IPS-20b (cell line): ENCODE measurements at regions not wholly inside any gene's neighbourhood (a gene's known extent, or its start where the extent isn't known, plus 50 kb on each side); places are given as distances from the start of the nearest gene placed in this dataset.

Experiments
- H3K27ac ChIP-seq: one replicate; pipeline ENCODE4 v1.5.1; 2013; ENCODE audit warnings: low read length
- H3K27me3 ChIP-seq: 2 replicates; pipeline ENCODE4 v1.6.1; 2013; ENCODE audit warnings: mild to moderate bottlenecking, low read length, inconsistent platforms; ENCODE audit not compliant: insufficient read depth
- H3K36me3 ChIP-seq: 2 replicates; pipeline ENCODE4 v1.6.1; 2013; ENCODE audit warnings: low read depth, mild to moderate bottlenecking, inconsistent platforms, low read length, moderate library complexity; ENCODE audit not compliant: insufficient read depth
- H3K4me1 ChIP-seq: 2 replicates; pipeline ENCODE4 v1.6.1; 2013; ENCODE audit warnings: mild to moderate bottlenecking, control low read depth, inconsistent platforms, low read length, moderate library complexity; ENCODE audit not compliant: insufficient read depth
- H3K4me3 ChIP-seq: 2 replicates; pipeline ENCODE4 v1.5.1; 2013; ENCODE audit warnings: mild to moderate bottlenecking, low read length, inconsistent platforms
- H3K9ac ChIP-seq: 2 replicates; pipeline ENCODE4 v1.6.1; 2013; ENCODE audit warnings: low read depth, mild to moderate bottlenecking, inconsistent platforms, low read length, moderate library complexity
- H3K9me3 ChIP-seq: 2 replicates; pipeline ENCODE4 v1.6.1; 2013; ENCODE audit warnings: mild to moderate bottlenecking, low read depth, low read length, inconsistent platforms; ENCODE audit not compliant: insufficient read depth

DNA sequence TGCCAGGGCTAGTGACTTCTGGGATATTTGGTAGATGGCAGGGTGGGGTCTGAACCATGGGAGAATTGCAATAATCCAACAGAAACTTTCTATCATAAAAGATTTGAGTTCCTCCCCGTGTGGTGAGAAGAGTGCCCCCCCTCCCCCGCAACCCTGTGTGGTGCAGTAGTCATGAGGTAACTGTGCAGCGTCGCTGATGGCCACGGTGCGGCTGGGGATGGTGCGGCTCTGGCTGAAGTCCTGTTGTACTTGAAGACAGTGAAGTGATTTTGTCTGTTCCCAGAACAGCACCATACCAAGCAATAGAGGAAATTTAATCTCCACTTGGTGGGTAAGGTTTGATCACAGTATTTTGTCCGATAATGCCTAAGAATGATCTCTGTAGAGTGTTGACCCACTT, 654.8 kb upstream of the POU3F2 start:
- no peak overlapping the region for H3K9ac ChIP-seq
- no peaks in the 10 kb centered on the region for H3K9me3 ChIP-seq
- H3K4me1 ChIP-seq: no peaks in the 10 kb centered on the region
- H3K27ac ChIP-seq: no peak overlapping the region
- no peaks in the 10 kb centered on the region for H3K36me3 ChIP-seq
- H3K4me3 ChIP-seq: no peak overlapping the region
- no peaks in the 10 kb centered on the region for H3K27me3 ChIP-seq

DNA sequence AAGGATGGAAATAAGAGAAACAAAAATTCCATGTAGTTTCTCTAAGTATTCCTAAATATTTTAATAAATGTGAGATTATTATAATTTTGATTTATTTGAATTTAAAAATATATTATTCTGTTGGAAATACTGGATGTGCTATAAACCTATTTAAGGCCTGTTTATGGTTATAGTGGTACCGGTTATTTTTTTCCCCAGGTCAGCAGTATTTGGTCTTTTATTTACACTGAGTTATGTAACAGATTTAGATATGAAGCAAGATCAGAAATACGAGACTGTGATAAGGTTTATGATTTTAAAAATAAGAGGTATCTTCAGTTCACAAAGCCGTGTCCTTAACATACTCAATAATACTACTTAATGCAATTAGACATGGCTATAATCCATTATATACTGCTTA, 634.3 kb upstream of the POU3F2 start:
- no peak overlapping the region for H3K9ac ChIP-seq
- H3K27ac ChIP-seq: no peak overlapping the region
- no peaks in the 10 kb centered on the region for H3K9me3 ChIP-seq
- H3K27me3 ChIP-seq: no peaks in the 10 kb centered on the region
- no peak overlapping the region for H3K4me3 ChIP-seq
- no peaks in the 10 kb centered on the region for H3K4me1 ChIP-seq
- no peaks in the 10 kb centered on the region for H3K36me3 ChIP-seq

DNA sequence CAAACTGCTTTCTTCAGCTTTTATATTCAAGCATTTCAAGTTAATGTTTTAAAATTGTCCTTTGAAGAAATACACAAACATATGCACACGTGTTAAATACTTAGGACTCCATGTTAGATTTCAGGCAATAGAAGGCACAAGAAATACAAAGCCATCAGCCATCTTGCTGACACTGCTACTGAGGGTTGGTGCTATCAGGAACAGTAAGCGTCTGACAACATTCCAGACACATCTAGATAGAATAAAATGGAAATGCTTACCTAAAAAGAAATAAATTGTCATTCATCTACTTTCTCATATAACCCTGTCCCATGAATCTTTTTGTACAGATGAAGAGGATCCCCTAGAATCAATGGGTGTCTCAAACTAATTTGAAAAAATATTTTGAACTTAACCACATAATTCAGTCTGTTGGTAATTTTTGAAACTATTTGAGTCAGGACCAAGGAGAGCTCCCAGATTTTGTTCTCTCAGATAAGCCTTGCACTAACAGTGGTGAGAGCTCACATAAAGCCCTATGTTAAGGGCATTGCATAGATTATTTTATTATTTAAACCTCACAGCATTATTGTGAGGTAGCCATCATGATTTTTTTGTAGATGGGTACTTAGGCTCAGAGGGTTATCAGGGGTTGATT, 631.1 kb upstream of the POU3F2 start:
- Histone ChIP-seq H3K27ac (no peak overlapping the region), H3K4me1 (no peaks in the 10 kb centered on the region), H3K4me3 (no peak overlapping the region), H3K36me3 (no peaks in the 10 kb centered on the region), H3K9ac (no peak overlapping the region), H3K9me3 (no peaks in the 10 kb centered on the region), H3K27me3 (no peaks in the 10 kb centered on the region)

DNA sequence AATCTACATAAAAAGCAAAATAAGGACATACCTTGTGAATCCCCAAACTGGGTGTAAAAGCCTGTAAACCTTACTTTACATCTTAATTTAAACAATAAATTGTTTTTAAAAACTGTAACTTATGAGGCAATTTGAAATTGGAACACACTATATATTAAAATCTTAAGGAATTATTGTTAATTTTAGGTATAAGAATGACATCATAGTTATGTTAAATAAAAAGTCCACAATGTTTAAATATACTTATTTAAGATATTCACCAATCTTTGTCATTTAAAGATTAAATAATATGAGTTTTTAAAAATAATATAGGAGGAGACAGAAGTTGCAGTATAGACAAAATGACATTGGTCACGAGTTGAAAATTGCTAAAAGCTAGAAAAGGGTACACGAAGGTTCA, 621.9 kb upstream of the POU3F2 start:
- H3K27ac ChIP-seq: no peak overlapping the region
- H3K9me3 ChIP-seq: no peaks in the 10 kb centered on the region
- H3K27me3 ChIP-seq: no peaks in the 10 kb centered on the region
- H3K4me3 ChIP-seq: no peak overlapping the region
- no peaks in the 10 kb centered on the region for H3K36me3 ChIP-seq
- H3K4me1 ChIP-seq: no peaks in the 10 kb centered on the region
- H3K9ac ChIP-seq: no peak overlapping the region

DNA sequence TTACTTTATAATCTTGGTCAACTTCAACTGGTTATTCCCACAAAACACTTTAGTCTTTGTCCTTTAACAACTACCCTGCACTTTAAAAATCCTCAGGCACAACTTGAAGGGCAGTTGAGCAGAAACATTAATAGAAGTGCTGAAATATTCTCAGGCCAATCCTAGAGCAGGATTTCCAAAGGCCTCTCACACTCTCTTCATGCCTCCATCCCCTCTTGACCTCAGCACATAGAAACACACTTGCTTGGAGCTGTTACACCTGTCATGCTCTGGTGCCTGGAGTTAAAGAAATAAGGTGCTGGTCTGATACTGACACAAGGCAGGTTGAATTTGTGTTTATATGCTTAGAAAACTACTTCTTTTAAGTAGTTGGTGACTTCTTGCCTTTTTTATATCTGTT, 618.8 kb upstream of the POU3F2 start:
- Histone ChIP-seq H3K27me3 (no peaks in the 10 kb centered on the region), H3K4me3 (no peak overlapping the region), H3K36me3 (no peaks in the 10 kb centered on the region), H3K9me3 (no peaks in the 10 kb centered on the region), H3K27ac (no peak overlapping the region), H3K4me1 (no peaks in the 10 kb centered on the region), H3K9ac (no peak overlapping the region)

DNA sequence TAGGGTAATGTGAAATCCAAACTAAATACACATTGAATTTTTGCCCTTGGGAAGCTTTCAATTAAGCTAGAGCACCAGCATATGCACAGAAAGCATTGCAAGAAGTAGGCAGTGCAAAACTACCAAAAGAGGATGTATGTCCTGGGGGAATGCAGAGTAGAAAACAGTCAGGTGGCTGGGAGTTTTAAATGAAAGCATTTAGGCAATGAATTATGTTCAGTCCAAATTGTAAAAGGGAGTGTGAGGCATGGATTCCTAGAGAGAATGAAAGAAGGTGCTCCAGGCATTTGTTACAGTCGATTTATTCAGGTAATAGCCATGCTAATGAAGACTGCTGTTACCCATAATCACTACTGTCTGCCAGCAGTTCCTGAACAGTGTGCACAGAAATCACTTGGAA, 604.1 kb upstream of the POU3F2 start:
- Histone ChIP-seq H3K27me3 (no peaks in the 10 kb centered on the region), H3K9me3 (peaks cover 18% of the 10 kb centered on the region), H3K36me3 (no peaks in the 10 kb centered on the region), H3K4me1 (no peaks in the 10 kb centered on the region), H3K27ac (no peak overlapping the region), H3K9ac (no peak overlapping the region), H3K4me3 (no peak overlapping the region)

DNA sequence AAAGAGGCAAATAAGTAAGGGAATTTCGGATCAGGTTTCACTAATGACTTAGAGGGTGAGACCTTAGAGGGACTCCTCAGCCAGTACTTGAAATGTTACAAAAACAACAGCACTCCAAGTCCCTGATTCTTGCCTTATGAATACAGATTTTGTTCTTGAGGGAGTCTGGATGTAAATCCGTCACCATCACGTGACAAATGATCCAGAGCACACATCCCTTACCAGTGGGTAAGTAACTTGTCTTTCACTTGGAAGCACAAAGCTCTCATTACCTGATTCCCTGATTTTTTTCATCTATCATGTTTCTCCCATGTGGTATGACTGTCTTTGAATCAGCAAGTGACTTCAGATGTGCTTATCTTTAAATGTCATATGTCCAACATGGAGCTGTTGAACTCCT, 595.3 kb upstream of the POU3F2 start:
- no peaks in the 10 kb centered on the region for H3K27me3 ChIP-seq
- H3K4me3 ChIP-seq: no peak overlapping the region
- no peak overlapping the region for H3K27ac ChIP-seq
- H3K36me3 ChIP-seq: no peaks in the 10 kb centered on the region
- no peaks in the 10 kb centered on the region for H3K4me1 ChIP-seq
- H3K9me3 ChIP-seq: 0 out of 2 replicates have a peak, but pooled peaks cover 2% of the 10 kb centered on the region
- no peak overlapping the region for H3K9ac ChIP-seq

DNA sequence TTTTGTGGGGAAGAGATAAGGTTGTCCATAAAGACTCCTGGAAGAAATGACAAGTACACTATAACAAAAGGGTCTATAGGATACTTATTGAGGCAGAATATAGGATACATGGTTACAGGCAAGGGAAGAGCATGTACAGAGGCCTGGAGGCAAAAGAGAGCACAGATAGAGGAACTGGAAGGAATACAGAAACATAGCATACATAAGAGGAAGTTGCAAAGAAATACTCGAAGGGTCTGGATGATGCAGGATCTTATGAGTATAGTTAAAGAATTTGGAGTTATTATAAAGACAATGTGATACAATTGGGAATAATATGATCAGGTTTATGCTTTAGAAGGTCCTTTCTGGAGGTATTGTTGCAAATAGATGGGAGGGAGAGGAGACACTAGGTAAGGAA, 592.7 kb upstream of the POU3F2 start:
- Histone ChIP-seq H3K27me3 (no peaks in the 10 kb centered on the region), H3K9ac (no peak overlapping the region), H3K4me1 (no peaks in the 10 kb centered on the region), H3K4me3 (no peak overlapping the region), H3K9me3 (no peaks in the 10 kb centered on the region), H3K36me3 (no peaks in the 10 kb centered on the region), H3K27ac (no peak overlapping the region)

DNA sequence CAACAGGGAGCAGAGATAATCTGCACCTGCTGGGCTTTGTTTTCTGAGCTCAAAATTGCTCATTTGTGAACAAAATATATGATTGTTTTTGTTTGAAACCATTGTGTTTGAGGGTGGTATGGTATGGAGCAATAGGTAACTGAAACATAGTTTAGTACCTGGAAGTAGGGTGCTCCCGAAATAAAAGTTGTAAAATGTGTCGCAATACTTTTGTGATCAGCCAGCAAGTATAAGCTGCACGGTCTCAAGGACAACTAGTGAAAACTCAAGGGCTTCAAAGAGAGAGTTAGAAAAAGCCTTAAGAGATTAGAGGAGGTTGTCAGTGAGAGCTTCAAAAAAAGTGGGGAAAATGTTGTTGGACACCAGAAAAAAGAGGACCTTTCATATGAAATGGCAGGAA, 579.8 kb upstream of the POU3F2 start:
- no peaks in the 10 kb centered on the region for H3K36me3 ChIP-seq
- no peak overlapping the region for H3K4me3 ChIP-seq
- no peak overlapping the region for H3K27ac ChIP-seq
- H3K4me1 ChIP-seq: 0 out of 2 replicates have a peak, but pooled peaks cover 5% of the 10 kb centered on the region
- H3K9ac ChIP-seq: no peak overlapping the region
- no peaks in the 10 kb centered on the region for H3K27me3 ChIP-seq
- no peaks in the 10 kb centered on the region for H3K9me3 ChIP-seq

DNA sequence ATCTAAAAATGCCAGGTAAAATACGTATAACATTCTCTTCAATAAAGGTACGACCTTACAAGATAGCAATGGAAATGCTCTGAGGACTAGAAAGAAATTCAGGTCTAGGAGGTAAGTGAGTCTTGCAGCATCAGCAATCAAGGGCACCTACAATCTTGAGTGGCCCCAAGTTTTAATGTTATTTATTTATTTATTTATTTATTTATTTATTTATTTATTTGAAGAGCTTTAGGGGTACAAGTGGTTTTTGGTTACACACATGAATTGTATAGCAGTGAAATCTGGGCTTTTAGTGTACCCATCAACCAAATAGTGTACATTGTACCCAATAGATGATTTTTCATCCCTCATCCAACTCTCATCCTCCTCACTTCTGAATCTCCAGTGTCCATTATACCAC, 574.0 kb upstream of the POU3F2 start:
- no peaks in the 10 kb centered on the region for H3K27me3 ChIP-seq
- no peak overlapping the region for H3K27ac ChIP-seq
- no peaks in the 10 kb centered on the region for H3K4me1 ChIP-seq
- no peak overlapping the region for H3K4me3 ChIP-seq
- H3K9me3 ChIP-seq: no peaks in the 10 kb centered on the region
- no peak overlapping the region for H3K9ac ChIP-seq
- H3K36me3 ChIP-seq: no peaks in the 10 kb centered on the region

DNA sequence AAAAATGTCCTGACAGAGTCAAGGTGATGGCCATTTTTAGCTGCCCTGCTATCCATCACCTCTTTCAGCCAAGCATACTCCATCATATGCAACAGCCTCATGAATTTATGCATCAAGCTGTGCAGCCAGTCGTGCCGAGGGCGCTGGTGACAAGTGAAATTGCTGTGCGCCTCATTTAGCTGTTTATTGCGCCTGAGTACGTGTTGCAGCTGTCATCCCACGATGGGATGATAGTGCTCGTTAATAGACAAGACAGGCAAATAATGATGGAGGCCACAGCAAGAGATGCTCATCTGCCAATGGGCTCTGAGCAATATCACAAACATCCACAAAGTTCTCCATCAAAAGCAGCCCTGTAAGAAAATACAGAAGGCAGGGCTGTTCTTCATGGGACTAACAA, 562.3 kb upstream of the POU3F2 start:
- Histone ChIP-seq H3K27me3 (no peaks in the 10 kb centered on the region), H3K4me3 (no peak overlapping the region), H3K4me1 (no peaks in the 10 kb centered on the region), H3K36me3 (no peaks in the 10 kb centered on the region), H3K27ac (no peak overlapping the region), H3K9me3 (no peaks in the 10 kb centered on the region), H3K9ac (no peak overlapping the region)

DNA sequence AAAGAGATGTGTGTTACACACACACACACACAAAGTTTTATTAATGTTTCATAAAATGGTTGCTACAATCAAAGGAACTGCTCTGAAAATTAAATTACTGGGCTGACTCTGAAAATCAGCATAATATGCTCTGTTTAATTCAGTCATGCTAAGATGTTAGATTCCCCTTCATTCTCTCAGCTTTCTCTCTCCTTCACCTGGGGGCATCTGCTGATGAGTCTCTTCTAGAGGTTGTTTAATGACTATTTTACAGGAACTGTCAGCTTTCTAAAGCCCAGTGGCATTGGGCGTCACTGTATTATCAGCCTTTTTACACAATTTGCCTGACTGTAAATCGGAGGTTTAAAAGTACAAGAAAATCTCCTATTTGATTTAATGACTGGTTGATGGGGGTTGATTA, 559.7 kb upstream of the POU3F2 start:
- H3K27me3 ChIP-seq: no peaks in the 10 kb centered on the region
- H3K9me3 ChIP-seq: no peaks in the 10 kb centered on the region
- no peak overlapping the region for H3K4me3 ChIP-seq
- H3K9ac ChIP-seq: no peak overlapping the region
- no peak overlapping the region for H3K27ac ChIP-seq
- no peaks in the 10 kb centered on the region for H3K4me1 ChIP-seq
- no peaks in the 10 kb centered on the region for H3K36me3 ChIP-seq
